GM12878 (cell line): ENCODE measurements at regions not wholly inside any gene's neighbourhood (a gene's known extent, or its start where the extent isn't known, plus 50 kb on each side); places are given as distances from the start of the nearest gene placed in this dataset.

Experiments used
- ATAC-seq: fragments of 200-7000 bp; cut with Tn5 transposase; 3 replicates; pipeline ENCODE4 v1.9.1; 2020; ENCODE audit warnings: mild to moderate bottlenecking, moderate library complexity
- BruUV-seq: library from RNA; stranded (reverse); fragments of 400-500 nt; replicated peaks from 2 replicates; lab custom pipeline; 2021; lab: Mats Ljungman, UMichigan
- CTCF ChIA-PET: fragments of 300-600 bp; sonication (Branson Sonifier 250); formaldehyde crosslinking; extraction: SDS; loops from one replicate; lab custom pipeline; 2021; ENCODE audit warnings: inconsistent platforms; lab: Yijun Ruan, JAX
- POLR2A ChIA-PET: fragments of 350-600 bp; formaldehyde crosslinking; extraction: SDS; loops from one replicate; lab custom pipeline; 2021; ENCODE audit warnings: inconsistent platforms; lab: Charles Lee
- RAD21 ChIA-PET: fragments of 300-600 bp; sonication (Branson Sonifier 250); formaldehyde crosslinking; loops from one replicate; lab custom pipeline; 2023; ENCODE audit warnings: antibody characterized with exemption; ENCODE audit not compliant: unreplicated experiment; lab: Charles Lee
- SMC1A ChIA-PET: fragments of 300-600 bp; sonication (Branson Sonifier 250); formaldehyde crosslinking; loops from one replicate; lab custom pipeline; 2023; ENCODE audit not compliant: unreplicated experiment, uncharacterized antibody; lab: Charles Lee
- DNase-seq: peaks from one replicate; pipeline ENCODE4 v3.0.0-alpha.2; 2011; ENCODE audit warnings: low read depth, low spot score
- FAIRE-seq: peaks from 3 replicates; lab custom pipeline; 2011; peaks lifted over from hg19 to GRCh38; lab: Jason Lieb, UNC
- H2AFZ ChIP-seq: 2 replicates; pipeline ENCODE4 v1.6.0; 2011; ENCODE audit warnings: low read depth, low read length, control low read depth; ENCODE audit not compliant: control insufficient read depth
- H3K27ac ChIP-seq: 2 replicates; pipeline ENCODE4 v1.5.1; 2011; ENCODE audit warnings: control low read depth; ENCODE audit not compliant: control insufficient read depth, insufficient read depth
- H3K27me3 ChIP-seq, 2 experiments: replicated peaks in 1 of 2; 2 replicates each; pipeline versions ENCODE4 v1.6.0 to v1.6.1; 2011; ENCODE audit warnings: low read length in 1 of 2; ENCODE audit not compliant: control insufficient read depth in 2 of 2, insufficient read depth in 2 of 2
- H3K36me3 ChIP-seq, 2 experiments: 2 replicates each; pipeline ENCODE4 v1.5.1; 2011; ENCODE audit warnings: low read length in 1 of 2; ENCODE audit not compliant: control insufficient read depth in 2 of 2, insufficient read depth in 2 of 2
- H3K4me1 ChIP-seq: 2 replicates; pipeline ENCODE4 v1.6.1; 2011; ENCODE audit warnings: mild to moderate bottlenecking, low read length, moderate library complexity, mixed read lengths; ENCODE audit not compliant: control insufficient read depth, insufficient read depth
- H3K4me2 ChIP-seq: 2 replicates; pipeline ENCODE4 v1.6.0; 2011; ENCODE audit warnings: control low read depth; ENCODE audit not compliant: control insufficient read depth, insufficient read depth
- H3K4me3 ChIP-seq: fragments of 200-600 bp; sonication (generic); 2 replicates; pipeline ENCODE4 v1.5.1; 2016
- H3K79me2 ChIP-seq: 2 replicates; pipeline ENCODE4 v1.6.0; 2011; ENCODE audit warnings: low read length; ENCODE audit not compliant: control insufficient read depth, insufficient read depth
- H3K9ac ChIP-seq: 2 replicates; pipeline ENCODE4 v1.8.0; 2011; ENCODE audit warnings: low read length, control low read depth, mixed read lengths; ENCODE audit not compliant: control insufficient read depth, insufficient read depth
- H3K9me3 ChIP-seq: replicated peaks from 3 replicates; pipeline ENCODE4 v1.5.1; 2011; ENCODE audit warnings: mild to moderate bottlenecking, low read length; ENCODE audit not compliant: control insufficient read depth, insufficient read depth
- H4K20me1 ChIP-seq: 2 replicates; pipeline ENCODE4 v1.6.0; 2011; ENCODE audit not compliant: control insufficient read depth, insufficient read depth
- BMI1 ChIP-seq: fragments of 450-650 bp; IDR thresholded peaks from 2 replicates; pipeline ENCODE4 v1.6.1; 2016; ENCODE audit warnings: mild to moderate bottlenecking, moderate library complexity, borderline replicate concordance
- CBFB ChIP-seq: IDR thresholded peaks from 2 replicates; pipeline ENCODE4 v1.6.1; 2016; ENCODE audit warnings: antibody characterized with exemption, low read depth
- CBX5 ChIP-seq: sonication (generic); IDR thresholded peaks from 2 replicates; pipeline ENCODE4 v1.6.1; 2016; ENCODE audit warnings: low read depth, moderate library complexity, mild to moderate bottlenecking, inconsistent platforms
- EGR1 ChIP-seq, 2 experiments: IDR thresholded peaks; 1 replicate in 1 of 2; 2 replicates in 1 of 2; pipeline ENCODE4 v1.6.1; 2011 to 2012; ENCODE audit warnings: low read depth in 2 of 2, low read length in 2 of 2, borderline replicate concordance in 1 of 2, mild to moderate bottlenecking in 1 of 2, moderate library complexity in 1 of 2
- GABPA ChIP-seq: IDR thresholded peaks from 2 replicates; pipeline ENCODE4 v1.6.1; 2014; ENCODE audit warnings: antibody characterized with exemption, low read depth, mild to moderate bottlenecking, inconsistent platforms
- JUND ChIP-seq: IDR thresholded peaks from 2 replicates; pipeline ENCODE4 v1.6.1; 2012; ENCODE audit warnings: low read depth, mild to moderate bottlenecking, low read length, improper control_type of control experiment, moderate library complexity
- MYC ChIP-seq: IDR thresholded peaks from 2 replicates; pipeline ENCODE4 v1.6.1; 2011; ENCODE audit warnings: mild to moderate bottlenecking, low read length, moderate library complexity, inconsistent platforms; ENCODE audit not compliant: insufficient read depth, insufficient replicate concordance, insufficient read length, severe bottlenecking
- PAX5 ChIP-seq: IDR thresholded peaks from 2 replicates; pipeline ENCODE4 v1.6.1; 2011; ENCODE audit warnings: low read depth, low read length, borderline replicate concordance
- RUNX3 ChIP-seq: IDR thresholded peaks from 2 replicates; pipeline ENCODE4 v1.6.1; 2012; ENCODE audit warnings: low read length, inconsistent platforms
- TAF1 ChIP-seq: IDR thresholded peaks from 2 replicates; pipeline ENCODE4 v1.6.1; 2011; ENCODE audit warnings: mild to moderate bottlenecking, low read depth, low read length, borderline replicate concordance
- TCF3 ChIP-seq: IDR thresholded peaks from 2 replicates; pipeline ENCODE4 v1.6.1; 2012; ENCODE audit warnings: low read depth, mild to moderate bottlenecking, low read length, borderline replicate concordance; ENCODE audit not compliant: insufficient read depth
- ZNF24 ChIP-seq: fragments of 450-650 bp; IDR thresholded peaks from 2 replicates; pipeline ENCODE4 v1.6.1; 2017; ENCODE audit warnings: antibody characterized with exemption, mild to moderate bottlenecking
- WGBS: methylation state at CpG from one replicate; pipeline ENCODE4 v1.1.6; 2016; ENCODE audit warnings: low lambda C conversion rate; ENCODE audit not compliant: insufficient replicate concordance, insufficient coverage; ENCODE audit errors: missing lambda C conversion rate; 5-methylcytosine and 5-hydroxymethylcytosine counted together
- in situ Hi-C: fragments of 300-500 bp; cut with MboI; formaldehyde crosslinking; loops from 9 replicates; pipeline ENCODE4 v1.14.3; 2018; ENCODE audit warnings: mixed read lengths
- intact Hi-C: fragments of 100-400 bp; cut with micrococcal nuclease; formaldehyde crosslinking; loops from one replicate; pipeline ENCODE4 v1.14.2; 2022; ENCODE audit not compliant: unreplicated experiment
- TF ChIP-seq, protein P1 (sequence below), 3 experiments: IDR thresholded peaks in 2 of 3; conservative IDR thresholded peaks in 1 of 3; 2 replicates each; pipeline ENCODE4 v1.5.1; 2011; ENCODE audit warnings: low read depth in 3 of 3, low read length in 3 of 3, mild to moderate bottlenecking in 3 of 3, control low read depth in 2 of 3, moderate library complexity in 2 of 3, inconsistent platforms in 1 of 3, mixed read lengths in 1 of 3; ENCODE audit not compliant: control insufficient read depth in 2 of 3, insufficient read depth in 1 of 3; ENCODE audit errors: extremely low read depth in 1 of 3
- TF ChIP-seq, protein P2 (sequence below): fragments of 450-650 bp; IDR thresholded peaks from 2 replicates; pipeline ENCODE4 v1.6.1; 2018; ENCODE audit warnings: borderline replicate concordance, mild to moderate bottlenecking; ENCODE audit not compliant: partially characterized antibody
- TF ChIP-seq, protein P3 (sequence below): fragments of 450-650 bp; formaldehyde crosslinking; IDR thresholded peaks from 2 replicates; pipeline ENCODE4 v1.4.0; 2020; ENCODE audit warnings: mild to moderate bottlenecking, moderate library complexity

DNA sequence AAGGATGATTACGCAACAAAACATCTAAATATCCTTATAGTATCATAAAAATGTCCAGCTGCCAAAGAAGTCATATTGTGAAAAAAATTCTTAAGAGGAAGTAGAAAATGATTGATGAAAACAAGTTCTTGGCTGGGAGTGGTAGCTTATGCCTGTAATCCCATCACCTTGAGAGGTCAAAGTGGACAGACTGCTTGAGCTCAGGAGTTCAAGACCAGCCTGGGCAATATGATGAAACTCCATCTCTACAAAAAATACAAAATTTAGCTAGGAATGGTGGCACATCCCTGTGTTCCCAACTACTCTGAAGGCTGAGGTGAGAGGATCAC is 577.6 kb downstream of the KLHL13 start:
- H3K9ac ChIP-seq, result no peak overlapping the region
- no peak for TF ChIP-seq BMI1
- TF ChIP-seq RUNX3, result no peak
- no peak for TF ChIP-seq JUND
- no peak for TF ChIP-seq TAF1
- TF ChIP-seq PAX5, result no peak
- TF ChIP-seq, protein P1, sequence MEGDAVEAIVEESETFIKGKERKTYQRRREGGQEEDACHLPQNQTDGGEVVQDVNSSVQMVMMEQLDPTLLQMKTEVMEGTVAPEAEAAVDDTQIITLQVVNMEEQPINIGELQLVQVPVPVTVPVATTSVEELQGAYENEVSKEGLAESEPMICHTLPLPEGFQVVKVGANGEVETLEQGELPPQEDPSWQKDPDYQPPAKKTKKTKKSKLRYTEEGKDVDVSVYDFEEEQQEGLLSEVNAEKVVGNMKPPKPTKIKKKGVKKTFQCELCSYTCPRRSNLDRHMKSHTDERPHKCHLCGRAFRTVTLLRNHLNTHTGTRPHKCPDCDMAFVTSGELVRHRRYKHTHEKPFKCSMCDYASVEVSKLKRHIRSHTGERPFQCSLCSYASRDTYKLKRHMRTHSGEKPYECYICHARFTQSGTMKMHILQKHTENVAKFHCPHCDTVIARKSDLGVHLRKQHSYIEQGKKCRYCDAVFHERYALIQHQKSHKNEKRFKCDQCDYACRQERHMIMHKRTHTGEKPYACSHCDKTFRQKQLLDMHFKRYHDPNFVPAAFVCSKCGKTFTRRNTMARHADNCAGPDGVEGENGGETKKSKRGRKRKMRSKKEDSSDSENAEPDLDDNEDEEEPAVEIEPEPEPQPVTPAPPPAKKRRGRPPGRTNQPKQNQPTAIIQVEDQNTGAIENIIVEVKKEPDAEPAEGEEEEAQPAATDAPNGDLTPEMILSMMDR (IDR thresholded peaks at IDR 0.05 in 2 of 3, conservative IDR thresholded peaks at IDR 0.05 in 1 of 3; ENCODE audit: control insufficient read depth in 2 of 3, extremely low read depth in 1 of 3, insufficient read depth in 1 of 3, low read depth in 3 of 3, low read length in 3 of 3), result no peak
- no peak for TF ChIP-seq MYC
- no peak for TF ChIP-seq CBFB
- no peak for TF ChIP-seq TCF3
- TF ChIP-seq GABPA, result no peak
- TF ChIP-seq, protein P2, sequence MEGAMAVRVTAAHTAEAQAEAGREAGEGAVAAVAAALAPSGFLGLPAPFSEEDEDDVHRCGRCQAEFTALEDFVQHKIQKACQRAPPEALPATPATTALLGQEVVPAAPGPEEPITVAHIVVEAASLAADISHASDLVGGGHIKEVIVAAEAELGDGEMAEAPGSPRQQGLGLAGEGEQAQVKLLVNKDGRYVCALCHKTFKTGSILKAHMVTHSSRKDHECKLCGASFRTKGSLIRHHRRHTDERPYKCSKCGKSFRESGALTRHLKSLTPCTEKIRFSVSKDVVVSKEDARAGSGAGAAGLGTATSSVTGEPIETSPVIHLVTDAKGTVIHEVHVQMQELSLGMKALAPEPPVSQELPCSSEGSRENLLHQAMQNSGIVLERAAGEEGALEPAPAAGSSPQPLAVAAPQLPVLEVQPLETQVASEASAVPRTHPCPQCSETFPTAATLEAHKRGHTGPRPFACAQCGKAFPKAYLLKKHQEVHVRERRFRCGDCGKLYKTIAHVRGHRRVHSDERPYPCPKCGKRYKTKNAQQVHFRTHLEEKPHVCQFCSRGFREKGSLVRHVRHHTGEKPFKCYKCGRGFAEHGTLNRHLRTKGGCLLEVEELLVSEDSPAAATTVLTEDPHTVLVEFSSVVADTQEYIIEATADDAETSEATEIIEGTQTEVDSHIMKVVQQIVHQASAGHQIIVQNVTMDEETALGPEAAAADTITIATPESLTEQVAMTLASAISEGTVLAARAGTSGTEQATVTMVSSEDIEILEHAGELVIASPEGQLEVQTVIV, result no peak
- no peak for TF ChIP-seq ZNF24
- TF ChIP-seq CBX5, result no peak
- TF ChIP-seq, protein P3, sequence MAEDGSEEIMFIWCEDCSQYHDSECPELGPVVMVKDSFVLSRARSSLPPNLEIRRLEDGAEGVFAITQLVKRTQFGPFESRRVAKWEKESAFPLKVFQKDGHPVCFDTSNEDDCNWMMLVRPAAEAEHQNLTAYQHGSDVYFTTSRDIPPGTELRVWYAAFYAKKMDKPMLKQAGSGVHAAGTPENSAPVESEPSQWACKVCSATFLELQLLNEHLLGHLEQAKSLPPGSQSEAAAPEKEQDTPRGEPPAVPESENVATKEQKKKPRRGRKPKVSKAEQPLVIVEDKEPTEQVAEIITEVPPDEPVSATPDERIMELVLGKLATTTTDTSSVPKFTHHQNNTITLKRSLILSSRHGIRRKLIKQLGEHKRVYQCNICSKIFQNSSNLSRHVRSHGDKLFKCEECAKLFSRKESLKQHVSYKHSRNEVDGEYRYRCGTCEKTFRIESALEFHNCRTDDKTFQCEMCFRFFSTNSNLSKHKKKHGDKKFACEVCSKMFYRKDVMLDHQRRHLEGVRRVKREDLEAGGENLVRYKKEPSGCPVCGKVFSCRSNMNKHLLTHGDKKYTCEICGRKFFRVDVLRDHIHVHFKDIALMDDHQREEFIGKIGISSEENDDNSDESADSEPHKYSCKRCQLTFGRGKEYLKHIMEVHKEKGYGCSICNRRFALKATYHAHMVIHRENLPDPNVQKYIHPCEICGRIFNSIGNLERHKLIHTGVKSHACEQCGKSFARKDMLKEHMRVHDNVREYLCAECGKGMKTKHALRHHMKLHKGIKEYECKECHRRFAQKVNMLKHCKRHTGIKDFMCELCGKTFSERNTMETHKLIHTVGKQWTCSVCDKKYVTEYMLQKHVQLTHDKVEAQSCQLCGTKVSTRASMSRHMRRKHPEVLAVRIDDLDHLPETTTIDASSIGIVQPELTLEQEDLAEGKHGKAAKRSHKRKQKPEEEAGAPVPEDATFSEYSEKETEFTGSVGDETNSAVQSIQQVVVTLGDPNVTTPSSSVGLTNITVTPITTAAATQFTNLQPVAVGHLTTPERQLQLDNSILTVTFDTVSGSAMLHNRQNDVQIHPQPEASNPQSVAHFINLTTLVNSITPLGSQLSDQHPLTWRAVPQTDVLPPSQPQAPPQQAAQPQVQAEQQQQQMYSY, result no peak
- no peak for TF ChIP-seq EGR1 (IDR thresholded peaks at IDR 0.05; ENCODE audit: borderline replicate concordance in 1 of 2, low read depth in 2 of 2, low read length in 2 of 2)

More for the DNA sequence above, 577.6 kb downstream of the KLHL13 start:
- Histone ChIP-seq H3K79me2 (no peaks in the 10 kb centered on the region), H3K4me2 (no peak overlapping the region), H4K20me1 (no peaks in the 10 kb centered on the region), H3K36me3 (no peaks in the 10 kb centered on the region), H2AFZ (no peak overlapping the region), H3K9me3 (no peaks in the 10 kb centered on the region), H3K27ac (no peak overlapping the region), H3K27me3 (no peaks in the 10 kb centered on the region), H3K4me3 (no peak overlapping the region), H3K4me1 (no peaks in the 10 kb centered on the region)
- in situ Hi-C loops, result no loop called here
- no TSS peak for BruUV-seq
- SMC1A ChIA-PET, result no interaction called here
- WGBS, result 6% methylated on average over 1 of the region's 1 CpG
- CTCF ChIA-PET, result no interaction called here
- ATAC-seq, result no peak
- RAD21 ChIA-PET, result no interaction called here
- no peak for DNase-seq
- FAIRE-seq, result no peak
- intact Hi-C loops, result no loop called here
- POLR2A ChIA-PET, result no interaction called here
